Endodermal cell (in vitro differentiated cells): ENCODE measurements at regions not wholly inside any gene's neighbourhood (a gene's known extent, or its start where the extent isn't known, plus 50 kb on each side); places are given as distances from the start of the nearest gene placed in this dataset.

Source experiments
- DNase-seq: peaks from one replicate; pipeline ENCODE4 v3.0.0-alpha.2; 2017
- H3K27ac ChIP-seq: 2 replicates; pipeline ENCODE4 v1.5.1; 2013; ENCODE audit warnings: mild to moderate bottlenecking, low read depth, low read length, moderate library complexity
- H3K27me3 ChIP-seq: 2 replicates; pipeline ENCODE4 v1.6.1; 2013; ENCODE audit warnings: mild to moderate bottlenecking, low read length, moderate library complexity; ENCODE audit not compliant: insufficient read depth, control insufficient read depth, poor library complexity, severe bottlenecking
- H3K36me3 ChIP-seq: 2 replicates; pipeline ENCODE4 v1.7.0; 2013; ENCODE audit warnings: mild to moderate bottlenecking, low read length, moderate library complexity; ENCODE audit not compliant: control insufficient read depth, insufficient read depth
- H3K4me1 ChIP-seq: one replicate; pipeline ENCODE4 v1.7.0; 2013; ENCODE audit warnings: low read length; ENCODE audit not compliant: control insufficient read depth, insufficient read depth
- H3K4me3 ChIP-seq: 2 replicates; pipeline ENCODE4 v1.5.1; 2013; ENCODE audit warnings: mild to moderate bottlenecking, low read length, moderate library complexity
- H3K9ac ChIP-seq: 2 replicates; pipeline ENCODE4 v1.6.1; 2013; ENCODE audit warnings: mild to moderate bottlenecking, low read length, moderate library complexity; ENCODE audit not compliant: poor library complexity, severe bottlenecking; ENCODE audit errors: extremely low read depth
- H3K9me3 ChIP-seq: 2 replicates; pipeline ENCODE4 v1.6.1; 2013; ENCODE audit warnings: mild to moderate bottlenecking, low read length, moderate library complexity; ENCODE audit not compliant: control insufficient read depth
- H3K27ac Mint-ChIP-seq: 2 replicates; pipeline ENCODE4 v1.8.0; 2020; ENCODE audit warnings: mixed read lengths
- H3K27me3 Mint-ChIP-seq: 2 replicates; pipeline ENCODE4 v1.8.0; 2021; ENCODE audit warnings: mild to moderate bottlenecking, mixed read lengths; ENCODE audit not compliant: insufficient read depth
- H3K36me3 Mint-ChIP-seq: 2 replicates; pipeline ENCODE4 v1.8.0; 2020; ENCODE audit warnings: low read depth, mixed read lengths
- H3K4me1 Mint-ChIP-seq: 2 replicates; pipeline ENCODE4 v1.8.0; 2020; ENCODE audit warnings: mixed read lengths
- H3K4me3 Mint-ChIP-seq: 2 replicates; pipeline ENCODE4 v1.8.0; 2020; ENCODE audit warnings: mild to moderate bottlenecking, moderate library complexity, mixed read lengths
- H3K9me3 Mint-ChIP-seq: 2 replicates; pipeline ENCODE4 v1.8.0; 2020; ENCODE audit warnings: mild to moderate bottlenecking, mixed read lengths
- CTCF ChIP-seq: fragments of 200-600 bp; sonication (generic); conservative IDR thresholded peaks from 2 replicates; pipeline ENCODE4 v1.5.0; 2021; ENCODE audit warnings: antibody characterized with exemption, mild to moderate bottlenecking
- WGBS, 2 experiments: methylation state at CpG; one replicate each; pipeline versions ENCODE4 v1.1.5 to v1.1.7; 2013; ENCODE audit warnings: missing lambda C conversion rate in 2 of 2, mixed read lengths in 1 of 2; ENCODE audit not compliant: insufficient coverage in 1 of 2, insufficient read length in 1 of 2; 5-methylcytosine and 5-hydroxymethylcytosine counted together

GRCh38 chr3:70568626-70569025, 256.2 kb upstream of the MDFIC2 start:
- no peaks in the 10 kb centered on the region for H3K27me3 Mint-ChIP-seq
- Histone ChIP-seq H3K9ac (no peak overlapping the region), H3K27me3 (no peaks in the 10 kb centered on the region), H3K9me3 (no peaks in the 10 kb centered on the region), H3K4me1 (no peaks in the 10 kb centered on the region), H3K36me3 (no peaks in the 10 kb centered on the region), H3K4me3 (no peak overlapping the region), H3K27ac (no peak overlapping the region)
- no peak overlapping the region for H3K27ac Mint-ChIP-seq
- no peaks in the 10 kb centered on the region for H3K36me3 Mint-ChIP-seq
- DNase-seq: no peak
- 95 to 98% methylated on average over 7 of the region's 7 CpGs for WGBS, 2 experiments
- H3K9me3 Mint-ChIP-seq: peaks cover 3% of the 10 kb centered on the region
- no peaks in the 10 kb centered on the region for H3K4me1 Mint-ChIP-seq
- H3K4me3 Mint-ChIP-seq: no peak overlapping the region
- no peak for TF ChIP-seq CTCF

DNA sequence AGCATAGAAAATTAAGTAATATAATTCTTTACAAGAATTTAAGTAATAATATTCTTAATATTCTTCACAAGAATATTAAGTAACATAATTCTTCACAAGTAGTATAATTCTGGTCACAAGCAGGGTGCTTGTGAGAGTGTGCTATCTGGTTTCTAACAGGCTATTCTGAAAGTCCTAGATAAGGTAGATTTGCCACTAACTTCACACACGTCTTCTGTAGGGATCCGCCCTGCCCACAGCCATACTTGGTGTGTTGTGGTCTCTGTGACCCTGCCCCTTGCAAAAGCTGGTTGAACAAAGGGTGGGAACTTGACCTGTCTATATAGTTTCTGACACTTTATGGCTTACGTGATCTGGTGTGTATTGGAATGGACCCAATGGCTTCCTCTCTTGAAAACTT, 253.4 kb upstream of the MDFIC2 start:
- Histone ChIP-seq H3K4me1 (no peaks in the 10 kb centered on the region), H3K9ac (no peak overlapping the region), H3K9me3 (no peaks in the 10 kb centered on the region), H3K36me3 (no peaks in the 10 kb centered on the region), H3K27me3 (no peaks in the 10 kb centered on the region), H3K4me3 (no peak overlapping the region), H3K27ac (no peak overlapping the region)
- Mint-ChIP-seq H3K27me3 (no peaks in the 10 kb centered on the region), H3K27ac (no peak overlapping the region), H3K9me3 (peaks cover 3% of the 10 kb centered on the region), H3K4me3 (no peak overlapping the region), H3K36me3 (no peaks in the 10 kb centered on the region), H3K4me1 (no peaks in the 10 kb centered on the region)
- 96 to 100% methylated on average over 1 to 3 of the region's 3 CpGs for WGBS, 2 experiments
- no peak for DNase-seq
- TF ChIP-seq CTCF: no peak

- Histone ChIP-seq H3K4me3 (no peak overlapping the region), H3K27me3 (no peaks in the 10 kb centered on the region), H3K9me3 (no peaks in the 10 kb centered on the region), H3K4me1 (no peaks in the 10 kb centered on the region), H3K9ac (no peak overlapping the region), H3K27ac (no peak overlapping the region), H3K36me3 (no peaks in the 10 kb centered on the region)
- Mint-ChIP-seq H3K4me1 (no peaks in the 10 kb centered on the region), H3K27me3 (no peaks in the 10 kb centered on the region), H3K27ac (no peak overlapping the region), H3K4me3 (no peak overlapping the region), H3K9me3 (no peaks in the 10 kb centered on the region), H3K36me3 (no peaks in the 10 kb centered on the region)
- no peak for TF ChIP-seq CTCF
- DNase-seq: no peak
- WGBS, 2 experiments: 52 to 91% methylated on average over 1 to 3 of the region's 3 CpGs
Observed at GRCh38 chr3:70564552-70564951, 252.1 kb upstream of the MDFIC2 start.
